Stimulated activated CD4-positive, alpha-beta T cell treated with anti-CD3 and anti-CD28 coated beads, TNF-alpha, amount 100 ng/mL, for 24 hours (primary cell): ENCODE measurements at regions not wholly inside any gene's neighbourhood (a gene's known extent, or its start where the extent isn't known, plus 50 kb on each side); places are given as distances from the start of the nearest gene placed in this dataset.

Experiments used
- DNase-seq, 3 experiments: peaks; one replicate each; pipeline ENCODE4 v3.0.0-alpha.2; 2020; ENCODE audit warnings: low read depth in 3 of 3

DNA sequence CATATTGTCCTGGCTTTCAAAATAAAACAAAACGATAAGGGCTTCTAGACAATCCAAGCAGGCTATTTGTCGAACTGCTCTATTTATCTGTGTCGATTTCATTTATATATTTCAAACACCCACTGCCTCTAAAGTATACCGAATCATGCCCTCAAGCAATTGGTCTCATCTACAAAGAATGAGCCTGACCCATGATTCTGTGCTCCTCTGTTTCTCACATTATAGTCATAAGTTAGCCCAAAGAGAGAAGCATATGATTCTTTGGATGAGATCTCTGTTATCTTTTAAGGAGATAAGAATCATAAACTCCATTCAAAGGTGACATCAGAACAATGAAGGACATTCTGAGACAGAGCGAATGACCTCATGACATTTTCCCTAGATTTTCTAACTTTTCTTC, 191.1 kb downstream of the MAP2K6 start:
- no peak for DNase-seq

DNA sequence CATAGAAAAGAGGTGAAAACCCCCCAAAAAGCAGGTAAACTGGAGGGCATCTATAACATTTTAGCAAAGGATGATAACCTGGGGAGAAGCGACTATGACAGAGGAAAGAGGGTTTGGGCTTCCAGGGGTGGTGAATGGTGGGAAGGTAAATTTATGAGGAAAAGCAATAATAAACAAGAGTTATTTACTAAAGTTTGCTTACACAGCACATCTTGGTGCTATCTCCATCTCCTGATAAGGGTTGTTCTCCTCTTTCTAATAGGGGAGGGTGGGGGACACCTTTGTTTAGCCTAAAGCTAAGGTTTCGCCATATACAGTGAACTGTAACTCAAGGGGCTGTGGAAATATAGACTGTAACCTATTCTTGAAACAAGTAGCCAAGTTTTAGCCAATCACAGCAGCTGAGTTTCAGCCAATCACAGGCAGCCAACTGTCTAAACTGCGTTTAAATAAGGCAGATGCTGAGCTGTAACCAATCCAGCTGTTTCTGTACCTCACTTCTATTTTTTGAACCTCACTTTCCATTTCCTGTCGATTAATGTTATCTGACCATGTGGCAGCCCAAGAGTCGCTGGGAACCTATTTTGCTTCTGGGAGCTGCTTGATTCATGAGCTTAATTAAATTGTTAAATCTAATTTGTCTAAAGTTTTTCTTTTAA, 191.8 kb downstream of the MAP2K6 start:
- DNase-seq = no peak

DNA sequence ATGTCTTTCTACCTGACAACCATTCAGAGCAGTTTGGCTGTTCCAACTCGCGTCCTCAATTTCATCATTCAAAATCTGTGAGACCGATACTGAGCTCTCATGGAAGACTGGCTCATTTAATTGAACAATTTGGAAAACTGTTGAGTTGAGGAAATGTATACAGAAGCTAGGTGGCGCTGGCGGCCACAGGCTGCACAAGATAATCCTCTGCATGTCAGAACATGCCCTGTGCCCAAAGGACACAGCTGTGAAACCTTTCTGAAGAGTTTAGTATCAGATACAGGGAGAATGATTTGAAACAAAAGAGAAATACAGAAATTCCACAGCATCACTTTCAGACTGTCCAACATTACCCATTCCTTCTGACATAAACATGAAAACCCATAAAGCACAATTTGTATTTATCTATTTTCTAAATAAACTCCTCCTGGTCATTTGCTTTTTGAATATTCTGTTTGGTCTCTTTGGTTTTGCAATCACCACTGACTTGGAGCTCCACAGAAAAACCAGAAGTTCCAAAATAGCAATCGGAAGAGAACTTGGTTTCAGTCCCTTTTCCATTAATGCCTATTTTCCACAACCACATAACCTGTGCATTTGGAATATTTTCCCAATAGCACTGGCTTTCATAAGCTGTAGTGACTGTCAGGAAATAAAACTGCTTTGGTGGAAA, 192.8 kb downstream of the MAP2K6 start:
- DNase-seq = peak in 1 of 3 experiments; percentile 9

DNA sequence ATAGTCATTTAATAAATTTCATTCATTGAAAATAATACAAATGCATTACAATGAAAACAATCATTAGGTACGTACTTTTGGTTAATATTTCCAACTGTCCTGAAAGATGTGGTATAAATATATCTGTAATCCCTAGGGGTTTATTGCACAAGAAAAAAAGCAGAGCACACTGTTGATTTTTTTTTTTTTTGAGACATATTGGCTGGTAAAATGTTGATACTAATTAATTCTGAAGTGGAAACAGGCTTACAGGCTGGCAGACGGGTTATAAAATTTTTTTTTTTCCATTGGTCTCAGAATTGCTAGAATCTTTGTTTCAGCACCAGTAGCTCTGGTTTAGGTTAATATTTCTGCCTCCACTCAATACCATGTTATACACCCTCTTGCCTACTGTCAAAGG, 193.6 kb downstream of the MAP2K6 start:
- no peak for DNase-seq

DNA sequence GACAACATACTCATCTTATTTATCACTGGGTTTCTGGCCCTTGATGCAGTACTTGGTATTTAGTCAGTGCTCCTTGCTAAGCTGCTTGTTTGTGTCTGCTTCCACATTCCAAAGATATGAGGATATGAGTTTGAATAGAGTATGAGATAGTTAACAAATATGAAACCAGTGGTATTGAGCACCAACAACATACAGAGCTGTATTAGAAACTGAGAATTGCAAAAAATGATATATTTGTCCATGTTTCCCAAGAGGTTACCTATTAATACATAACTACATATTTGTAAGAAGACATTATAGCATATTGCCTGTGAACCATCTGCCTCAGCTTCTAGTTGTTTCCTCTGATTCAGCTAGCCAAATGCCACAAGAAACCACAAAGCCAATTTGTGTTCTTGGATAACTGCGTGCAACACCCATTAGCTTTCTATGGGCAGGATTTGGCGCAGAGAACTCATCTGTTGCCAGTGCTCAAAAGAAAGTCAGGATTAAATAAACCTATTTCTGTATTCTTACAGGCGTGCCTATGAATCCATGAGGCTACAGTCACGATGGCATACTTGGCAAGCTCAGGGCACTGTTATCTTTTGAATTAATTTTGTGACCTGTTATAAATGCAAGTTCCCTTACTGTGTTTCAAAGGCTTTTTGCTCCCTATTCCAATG, 194.4 kb downstream of the MAP2K6 start:
- no peak for DNase-seq

DNA sequence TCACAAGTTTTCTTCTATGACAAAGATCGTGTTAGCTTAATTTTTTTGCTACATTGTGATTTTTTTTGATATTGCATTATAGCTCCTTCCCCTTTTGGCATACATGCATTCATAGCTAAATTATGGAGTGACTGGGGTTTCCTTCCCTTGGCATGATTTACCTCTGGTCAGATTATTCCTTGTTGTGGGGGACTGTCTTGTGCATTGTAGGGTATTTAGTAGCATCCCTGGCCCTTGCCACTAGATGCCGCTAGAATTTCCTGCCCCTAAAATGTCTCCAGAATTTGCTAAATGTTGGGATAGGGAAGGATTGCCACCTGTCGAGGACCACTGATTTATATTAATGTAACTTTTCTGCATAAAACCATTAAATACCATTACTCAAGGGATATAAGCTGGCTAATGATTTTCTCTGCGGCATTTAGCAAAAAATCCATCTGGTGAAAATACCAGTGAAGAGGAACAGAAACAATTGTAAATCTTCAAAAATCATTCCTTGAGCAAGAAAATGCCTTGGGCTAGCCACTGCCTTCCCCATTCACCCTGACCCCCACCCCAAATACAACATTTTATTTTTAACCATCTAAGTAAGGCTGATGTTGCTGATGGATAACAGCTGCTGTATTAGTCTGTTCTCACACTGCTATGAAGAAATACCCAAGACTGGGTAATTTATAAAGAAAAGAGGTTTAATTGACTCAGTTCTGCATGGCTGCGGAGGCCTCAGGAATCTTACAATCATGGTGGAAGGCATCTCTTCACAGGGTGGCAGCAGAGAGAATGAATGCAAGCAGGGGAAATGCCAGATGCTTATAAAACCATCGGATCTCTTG, 195.2 kb downstream of the MAP2K6 start:
- no peak for DNase-seq

DNA sequence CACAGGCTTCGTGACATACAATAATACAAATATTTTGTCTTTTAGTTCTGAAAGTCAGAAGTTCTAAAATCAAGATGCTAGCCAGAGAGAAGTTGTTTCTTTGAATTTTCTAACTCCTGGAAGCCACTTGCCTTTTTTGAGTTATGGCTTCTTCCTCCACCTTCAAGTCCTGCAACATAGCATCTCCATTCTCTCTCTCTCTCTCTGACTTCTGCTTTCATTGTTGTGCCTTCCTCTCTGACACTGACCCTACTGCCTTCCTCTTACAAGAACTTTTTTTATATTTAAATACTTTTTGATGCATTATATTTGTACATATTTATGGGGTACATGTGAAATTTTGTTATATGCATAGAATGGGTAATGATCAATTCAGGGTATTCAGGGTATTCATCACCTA, 205.9 kb downstream of the MAP2K6 start:
- DNase-seq = no peak

DNA sequence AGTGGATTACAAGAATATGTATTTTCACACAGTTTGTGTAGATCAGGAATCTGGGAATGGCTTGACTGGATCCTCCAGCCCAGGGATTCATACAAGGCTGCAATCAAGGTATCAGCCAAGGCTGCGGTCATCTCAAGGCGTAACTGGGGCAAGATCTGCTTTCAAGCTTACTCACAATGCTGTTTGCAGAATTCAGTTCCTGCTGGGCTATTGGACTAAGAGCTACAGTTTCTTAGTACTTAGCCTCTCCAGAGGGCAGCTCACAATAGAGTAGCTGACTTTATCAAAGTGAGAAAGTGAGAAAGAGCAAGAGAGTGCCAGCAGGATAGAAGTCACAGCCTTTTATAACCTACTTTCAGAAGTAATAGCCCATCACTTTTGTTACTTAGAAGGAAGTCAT, 211.0 kb downstream of the MAP2K6 start:
- DNase-seq = no peak

DNA sequence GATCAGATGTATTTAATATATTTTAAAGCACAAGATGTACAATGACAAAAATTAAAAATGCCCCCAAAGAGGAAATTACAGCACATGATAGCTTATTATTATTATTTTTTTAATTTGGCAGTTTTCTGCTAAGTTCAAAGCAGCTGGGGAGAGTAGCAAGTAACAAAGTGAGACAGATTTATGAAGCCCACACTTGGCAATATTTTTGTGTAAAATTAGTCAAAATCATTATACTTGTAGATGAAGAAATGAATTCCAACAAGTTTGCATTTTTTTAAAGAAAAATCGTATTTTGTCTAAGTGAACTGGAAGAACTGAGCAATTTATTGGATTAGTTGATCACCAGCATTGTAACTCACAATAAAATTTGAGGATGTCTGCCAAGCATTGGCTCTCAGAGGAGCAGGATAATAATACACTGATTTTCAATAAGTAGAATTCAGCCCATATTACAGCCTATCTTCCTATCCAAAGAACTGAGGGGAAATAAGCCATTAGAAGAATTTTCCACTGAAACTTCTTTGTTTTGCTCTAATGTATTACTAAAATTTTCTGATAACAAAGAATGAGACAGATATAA, 215.6 kb downstream of the MAP2K6 start:
- DNase-seq = no peak

DNA sequence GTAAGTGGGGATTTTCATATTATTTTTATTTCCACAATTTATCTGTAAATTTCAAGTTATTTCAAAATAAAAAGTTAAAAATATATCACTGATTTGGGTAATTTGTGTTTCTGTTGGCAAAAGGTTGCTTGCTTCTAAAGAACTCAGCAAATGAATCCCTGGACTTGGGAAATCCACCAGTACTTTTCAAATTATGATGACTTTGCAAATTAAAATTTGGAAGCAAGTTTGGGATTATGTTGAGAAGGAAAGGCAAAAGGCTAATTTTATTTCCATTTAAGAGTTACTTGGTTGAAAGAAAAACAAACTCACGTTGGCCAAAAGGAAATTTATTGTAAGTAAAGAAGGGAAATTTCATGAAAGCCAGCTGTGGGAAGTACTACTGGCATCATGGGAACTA, 220.3 kb downstream of the MAP2K6 start:
- no peak for DNase-seq

DNA sequence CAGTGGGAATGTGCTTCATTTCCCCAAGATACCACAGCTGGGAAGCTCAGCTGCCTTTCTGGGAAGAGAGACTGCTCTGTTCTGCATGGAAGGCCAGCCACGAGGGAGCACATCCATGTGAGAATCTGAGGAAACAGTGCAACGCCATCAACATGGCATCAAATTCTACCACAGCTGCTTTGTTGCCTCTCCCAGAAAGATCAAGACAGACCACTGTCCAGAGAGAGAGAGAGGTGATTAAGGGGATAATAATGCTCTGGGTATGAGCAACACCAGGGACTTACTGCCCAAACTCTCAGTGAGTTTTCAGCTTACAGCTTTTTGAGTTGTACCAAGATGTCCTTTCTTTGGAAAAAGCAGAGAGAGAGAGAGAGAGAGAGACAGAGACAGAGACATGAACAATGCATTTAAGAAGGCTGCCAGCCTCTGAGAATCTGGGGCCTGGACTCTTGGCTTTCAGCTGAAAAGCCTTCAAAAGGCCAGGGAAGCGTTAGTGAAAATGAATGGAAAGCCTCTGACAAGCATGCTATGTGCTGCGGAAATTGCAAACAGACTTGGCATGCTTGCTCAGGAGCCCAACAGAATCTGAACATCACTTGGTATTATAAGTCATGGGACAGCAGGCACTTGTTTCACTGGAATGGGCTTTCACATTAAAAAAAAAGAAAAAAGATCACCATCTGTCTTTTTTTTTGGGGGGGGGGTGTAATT, 223.1 kb downstream of the MAP2K6 start:
- no peak for DNase-seq

DNA sequence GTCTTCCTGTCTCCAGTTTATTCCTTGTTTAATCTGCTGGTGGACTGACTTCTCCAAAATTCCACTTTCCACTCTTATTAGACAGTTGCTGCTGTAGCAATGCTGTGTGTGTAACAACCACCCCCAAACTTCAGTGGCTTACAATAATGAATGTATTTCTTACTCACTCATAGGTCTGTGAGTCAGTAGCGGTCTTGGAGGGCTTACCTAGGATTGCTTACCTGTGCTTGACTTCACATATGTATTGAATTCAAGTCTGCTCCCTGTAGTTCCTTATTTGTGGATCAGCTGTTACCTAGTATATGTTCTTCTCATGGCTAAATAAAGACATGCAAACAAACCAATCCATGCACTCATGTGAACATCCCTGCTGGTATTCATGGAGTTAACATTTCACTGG, 224.6 kb downstream of the MAP2K6 start:
- DNase-seq = no peak

DNA sequence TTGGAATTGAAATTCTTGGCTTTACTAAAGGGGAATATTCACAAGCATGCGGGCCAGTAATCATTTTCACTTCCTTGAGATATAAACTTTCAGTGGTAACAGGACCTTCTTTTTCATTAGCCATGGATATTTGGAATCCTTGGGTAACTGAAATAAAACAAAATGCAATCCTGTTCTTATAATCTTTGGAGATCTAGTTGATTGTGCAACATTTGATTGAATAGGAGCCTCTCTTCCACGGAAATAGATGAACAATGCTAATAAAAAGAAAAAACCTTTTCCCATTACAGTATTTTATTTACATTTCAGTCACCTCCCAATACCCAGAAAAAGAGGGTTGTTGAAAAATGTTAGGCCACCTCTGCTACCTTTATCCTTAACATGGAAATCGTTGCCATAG, 225.6 kb downstream of the MAP2K6 start:
- no peak for DNase-seq

DNA sequence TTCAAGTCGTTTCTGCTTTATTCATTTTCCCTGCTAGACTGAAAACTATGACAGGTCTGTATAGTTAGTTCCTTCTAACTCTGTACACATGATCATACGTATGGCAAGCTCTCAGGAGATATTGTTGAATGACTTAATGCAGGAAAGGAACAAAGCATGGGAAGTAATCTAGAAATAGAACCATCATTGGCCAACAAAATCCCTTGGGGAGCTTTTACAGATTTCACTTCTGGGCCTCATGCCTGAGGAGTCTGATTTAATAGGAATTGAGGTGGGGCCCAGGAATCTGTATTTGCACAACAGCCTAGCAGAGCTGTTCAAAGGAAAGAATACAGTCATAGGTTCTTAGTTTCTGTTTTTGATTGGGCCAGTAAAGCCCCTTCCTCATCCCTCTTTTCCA, 229.2 kb downstream of the MAP2K6 start:
- no peak for DNase-seq

DNA sequence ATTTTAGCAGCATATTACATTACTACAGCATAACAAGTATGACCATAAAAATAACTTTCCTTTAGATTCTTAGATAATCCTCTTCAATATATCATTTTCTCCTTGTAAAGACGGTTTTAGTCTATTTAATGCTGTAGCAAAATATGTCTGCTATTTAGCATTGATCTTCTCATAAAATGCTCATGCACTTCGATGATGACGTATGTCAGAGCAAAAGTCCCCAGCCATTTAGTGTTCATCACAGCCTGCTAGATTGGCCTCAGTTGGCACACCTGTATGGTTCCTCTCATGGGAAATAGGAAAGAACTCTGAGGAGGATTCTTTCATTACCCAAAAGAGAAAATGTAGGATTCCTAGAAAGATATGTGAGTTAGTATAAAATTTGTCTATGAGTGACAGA, 232.2 kb downstream of the MAP2K6 start:
- no peak for DNase-seq

DNA sequence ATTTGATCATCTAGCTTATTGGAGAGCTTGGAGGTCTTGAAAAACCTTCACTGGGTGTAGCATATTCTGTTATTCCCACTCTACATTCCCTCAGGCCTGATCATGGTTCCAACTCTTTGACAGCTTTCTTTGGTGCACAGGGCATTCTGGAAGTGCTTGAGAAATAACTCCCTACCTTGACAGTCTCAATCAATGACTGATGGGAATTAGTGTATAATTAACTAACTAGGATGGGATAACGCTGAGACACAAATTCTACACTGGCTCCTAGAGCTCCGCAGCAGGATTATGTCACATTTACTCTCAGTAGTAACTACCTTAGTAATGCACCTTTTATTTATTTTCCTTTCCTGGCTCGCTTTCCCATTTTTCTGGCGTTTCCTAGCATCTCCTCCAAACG, 236.4 kb downstream of the MAP2K6 start:
- no peak for DNase-seq

DNA sequence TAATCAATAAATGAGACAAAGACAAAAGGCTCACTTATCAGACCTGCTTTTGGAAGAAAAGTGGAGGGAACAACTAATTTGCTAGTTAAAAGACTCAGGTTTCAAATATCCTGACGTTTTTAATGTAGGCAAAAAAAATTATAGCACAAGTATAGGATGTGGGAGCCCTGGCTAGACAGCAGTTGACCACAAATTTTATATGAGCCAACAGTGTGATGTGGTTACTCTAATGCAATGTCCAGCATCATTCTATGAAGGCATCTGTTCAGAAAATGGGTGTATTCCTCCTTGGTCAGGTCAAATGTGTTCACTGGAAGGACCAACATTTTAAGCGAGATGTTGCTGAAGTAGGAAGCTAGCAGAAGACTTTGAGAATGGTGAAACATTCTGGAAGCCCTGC, 237.4 kb downstream of the MAP2K6 start:
- DNase-seq = no peak

DNA sequence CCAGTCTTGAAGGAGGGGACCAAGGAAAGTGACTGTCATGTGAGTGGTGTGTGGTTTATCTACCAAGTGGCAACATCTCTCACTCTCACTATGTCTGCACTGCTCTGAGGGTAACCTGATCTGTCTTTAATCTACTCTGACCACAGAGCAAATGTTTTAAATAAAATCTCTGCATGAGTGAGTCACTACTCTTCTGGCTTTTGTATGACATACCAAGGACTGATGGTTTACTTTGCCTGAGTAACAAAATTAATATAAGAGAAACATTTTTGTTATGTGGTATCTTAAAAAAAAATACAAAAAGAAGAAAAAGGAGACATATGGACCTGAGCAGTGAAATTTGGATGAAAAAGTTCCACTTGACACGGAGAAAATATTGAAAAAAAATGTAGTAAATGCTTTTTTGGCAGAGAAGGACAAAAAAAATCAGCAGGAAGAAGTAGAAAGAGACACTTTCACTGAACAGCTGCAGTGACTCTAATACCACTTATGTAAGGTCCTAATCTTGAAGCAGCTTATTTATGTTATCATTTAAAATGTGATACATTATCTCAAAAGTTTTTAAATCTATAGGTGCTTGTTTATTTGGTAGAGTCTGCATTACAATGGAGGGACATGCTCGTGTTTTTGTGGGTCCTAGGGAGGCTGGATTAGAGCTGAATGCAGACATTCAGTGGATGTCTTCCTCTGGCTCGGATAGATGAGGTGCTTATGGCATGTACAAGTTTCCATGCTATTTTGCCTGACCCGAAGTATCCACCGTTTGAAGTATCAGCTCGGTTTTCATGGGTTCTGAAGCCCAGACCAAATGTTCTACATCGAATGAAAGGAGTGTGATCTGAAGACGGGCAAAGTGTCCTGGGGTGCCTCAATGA, 240.7 kb downstream of the MAP2K6 start:
- no peak for DNase-seq

DNA sequence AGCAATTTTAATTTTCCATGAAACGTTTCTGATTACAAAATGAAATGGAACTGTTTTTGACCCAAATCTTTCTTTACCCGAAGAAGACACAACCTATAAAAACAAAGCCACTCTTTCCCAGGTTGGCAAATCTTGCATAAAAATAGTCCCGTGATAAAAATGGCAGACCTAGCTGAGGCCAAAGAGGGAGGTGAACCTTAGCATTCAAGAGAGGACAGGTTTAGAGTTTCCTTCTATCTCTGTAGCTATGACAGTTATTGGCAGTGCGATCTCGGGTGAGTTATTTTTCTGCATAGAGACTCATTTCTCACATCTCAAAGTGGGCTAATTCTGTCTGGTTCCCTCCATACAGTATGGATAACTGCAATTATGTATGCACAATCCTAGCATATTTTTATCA, 241.4 kb downstream of the MAP2K6 start:
- no peak for DNase-seq

DNA sequence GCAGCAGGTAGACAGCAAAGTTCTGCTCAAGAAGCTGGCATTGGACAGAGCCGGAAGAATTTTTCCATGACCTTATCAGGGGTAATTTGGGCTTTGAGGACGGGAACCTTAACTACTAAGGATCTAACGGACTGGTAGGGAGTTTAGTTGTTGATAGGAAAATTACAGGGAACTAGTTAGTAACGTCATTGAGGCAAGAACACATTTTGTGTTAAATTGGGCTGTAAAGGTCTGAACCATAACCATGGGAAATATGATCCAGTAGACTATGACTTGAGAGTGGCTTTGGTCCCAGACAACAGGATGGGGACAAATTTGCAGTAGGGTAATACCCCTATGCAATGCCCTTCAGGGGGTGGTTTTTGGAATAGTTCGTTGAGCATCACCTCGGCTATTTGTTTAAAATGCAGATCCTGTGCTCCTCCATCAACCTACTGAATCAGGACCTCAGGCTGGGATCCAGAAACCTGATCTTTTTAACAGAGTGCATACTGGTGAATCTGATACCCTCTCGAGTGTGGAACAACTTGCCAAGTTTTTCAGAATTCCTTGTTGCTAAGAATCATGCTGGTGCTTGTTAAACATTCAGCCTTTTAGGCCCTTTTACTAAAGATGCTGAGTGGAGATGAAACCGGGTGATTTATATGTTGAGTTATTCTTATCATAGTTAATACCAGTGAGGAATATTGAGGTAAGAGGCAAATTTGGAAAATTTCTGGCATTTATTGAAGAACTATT, 255.1 kb downstream of the MAP2K6 start:
- no peak for DNase-seq
